Astrocyte of the spinal cord (primary cell): ENCODE measurements at regions not wholly inside any gene's neighbourhood (a gene's known extent, or its start where the extent isn't known, plus 50 kb on each side); places are given as distances from the start of the nearest gene placed in this dataset.

Source experiments
- DNase-seq: peaks from one replicate; pipeline ENCODE4 v3.0.0; 2011; ENCODE audit warnings: low read depth, low spot score
- H3K4me3 ChIP-seq: 2 replicates; pipeline ENCODE4 v1.5.1; 2011; ENCODE audit warnings: low read depth, mild to moderate bottlenecking, low read length, moderate library complexity
- in situ Hi-C: cut with HindIII; loops from 2 replicates; pipeline ENCODE4 v1.10.0; 2017; ENCODE audit warnings: low sequenced_read_pairs
- TF ChIP-seq, protein P1 (sequence below): IDR thresholded peaks from 2 replicates; pipeline ENCODE4 v1.5.1; 2012; ENCODE audit warnings: low read depth, mild to moderate bottlenecking, low read length, inconsistent platforms

- in situ Hi-C loops: no loop called here
- H3K4me3 ChIP-seq: no peak overlapping the region
- TF ChIP-seq, protein P1, sequence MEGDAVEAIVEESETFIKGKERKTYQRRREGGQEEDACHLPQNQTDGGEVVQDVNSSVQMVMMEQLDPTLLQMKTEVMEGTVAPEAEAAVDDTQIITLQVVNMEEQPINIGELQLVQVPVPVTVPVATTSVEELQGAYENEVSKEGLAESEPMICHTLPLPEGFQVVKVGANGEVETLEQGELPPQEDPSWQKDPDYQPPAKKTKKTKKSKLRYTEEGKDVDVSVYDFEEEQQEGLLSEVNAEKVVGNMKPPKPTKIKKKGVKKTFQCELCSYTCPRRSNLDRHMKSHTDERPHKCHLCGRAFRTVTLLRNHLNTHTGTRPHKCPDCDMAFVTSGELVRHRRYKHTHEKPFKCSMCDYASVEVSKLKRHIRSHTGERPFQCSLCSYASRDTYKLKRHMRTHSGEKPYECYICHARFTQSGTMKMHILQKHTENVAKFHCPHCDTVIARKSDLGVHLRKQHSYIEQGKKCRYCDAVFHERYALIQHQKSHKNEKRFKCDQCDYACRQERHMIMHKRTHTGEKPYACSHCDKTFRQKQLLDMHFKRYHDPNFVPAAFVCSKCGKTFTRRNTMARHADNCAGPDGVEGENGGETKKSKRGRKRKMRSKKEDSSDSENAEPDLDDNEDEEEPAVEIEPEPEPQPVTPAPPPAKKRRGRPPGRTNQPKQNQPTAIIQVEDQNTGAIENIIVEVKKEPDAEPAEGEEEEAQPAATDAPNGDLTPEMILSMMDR: no peak
Observed at GRCh38 chr6:105896821-105897095, 189.4 kb upstream of the PRDM1 start.

DNA sequence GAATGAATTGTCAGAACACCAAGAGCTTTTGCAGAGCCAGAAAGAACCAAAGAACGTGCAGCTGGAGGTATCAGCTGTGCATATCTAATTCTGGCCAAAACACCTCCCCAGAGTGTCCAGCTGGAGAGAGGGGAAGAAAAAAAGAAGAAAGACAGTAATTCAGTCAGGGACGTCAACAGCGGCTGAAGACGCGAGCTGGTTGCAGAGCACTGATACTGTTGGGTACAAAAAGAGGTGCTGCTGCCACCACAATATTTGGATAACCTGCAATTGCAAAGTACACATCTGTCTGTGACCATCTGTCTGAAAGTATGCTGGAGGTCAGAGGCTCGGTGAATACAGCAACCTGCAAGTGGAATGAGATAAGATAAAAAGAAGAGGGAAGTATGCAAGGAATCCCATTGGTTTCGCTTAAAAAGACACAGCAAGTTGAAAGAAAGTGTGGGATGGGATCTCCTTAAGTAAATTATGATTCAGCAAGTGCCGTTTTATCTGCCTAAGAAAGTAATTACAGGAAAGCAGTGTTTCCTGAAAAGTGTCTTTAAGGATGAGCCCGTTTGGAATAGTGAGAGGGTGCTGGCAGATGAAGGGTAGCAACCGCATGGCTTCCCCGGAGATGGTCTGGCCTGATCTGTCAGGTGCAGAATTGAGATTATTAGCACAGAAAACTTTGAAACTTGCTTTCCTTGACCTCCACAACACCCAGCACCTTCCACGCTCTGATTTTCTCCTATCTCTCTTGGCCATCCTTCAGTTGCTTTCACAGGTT lies 189.9 kb upstream of the PRDM1 start:
- in situ Hi-C loops: no loop called here
- no peak overlapping the region for H3K4me3 ChIP-seq
- DNase-seq: no peak
- TF ChIP-seq, protein P1: no peak

More at GRCh38 chr6:105896821-105897095, 189.4 kb upstream of the PRDM1 start:
- DNase-seq: no peak

DNA sequence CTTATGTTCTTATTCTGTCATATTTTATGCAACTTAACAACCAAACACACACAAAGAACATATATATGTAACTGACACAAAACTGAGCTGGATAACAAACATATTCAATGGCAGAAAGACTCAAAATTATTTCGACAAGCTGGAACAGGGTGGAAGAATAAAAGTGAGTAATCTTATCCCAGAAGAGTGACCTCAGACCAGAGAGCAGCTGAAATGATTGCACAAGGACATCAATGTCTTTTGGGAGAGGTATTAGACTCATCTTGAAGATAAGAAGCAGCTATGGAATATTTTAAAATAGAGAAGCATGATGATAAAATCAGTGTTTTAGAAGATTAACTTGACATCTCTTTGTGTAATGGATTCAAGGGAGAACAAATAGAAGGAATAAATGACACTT lies 191.6 kb upstream of the PRDM1 start:
- in situ Hi-C loops: no loop called here
- DNase-seq: no peak
- H3K4me3 ChIP-seq: no peak overlapping the region
- TF ChIP-seq, protein P1: no peak

DNA sequence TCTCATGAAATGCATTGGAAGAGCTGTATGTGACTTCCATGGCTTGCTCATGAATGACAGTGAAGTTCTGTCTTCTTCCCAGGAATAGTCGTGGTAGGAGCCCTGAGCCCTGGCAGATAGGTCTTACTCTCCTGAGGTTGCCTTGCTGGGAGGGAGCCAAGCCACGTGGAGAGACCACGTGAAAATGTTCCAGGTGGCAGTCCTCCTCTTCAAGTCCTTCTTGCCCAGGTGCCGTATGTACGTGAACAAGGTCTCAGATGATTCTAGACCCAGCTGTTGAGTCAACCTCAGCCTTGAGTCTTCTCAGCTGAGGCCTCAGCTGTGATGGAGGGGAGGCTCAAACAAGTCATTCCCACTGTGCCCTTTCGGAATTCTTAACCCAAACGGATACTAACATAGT lies 192.4 kb upstream of the PRDM1 start:
- TF ChIP-seq, protein P1: no peak
- no peak overlapping the region for H3K4me3 ChIP-seq
- in situ Hi-C loops: no loop called here
- DNase-seq: no peak

- no peak for DNase-seq
- in situ Hi-C loops: no loop called here
Observed at GRCh38 chr6:105892577-105893262, 193.4 kb upstream of the PRDM1 start.

GRCh38 chr6:105890521-105891244 lies 195.5 kb upstream of the PRDM1 start:
- TF ChIP-seq, protein P1: no peak
- in situ Hi-C loops: no loop called here
- no peak for DNase-seq
- H3K4me3 ChIP-seq: no peak overlapping the region

More at GRCh38 chr6:105892577-105893262, 193.4 kb upstream of the PRDM1 start:
- TF ChIP-seq, protein P1: no peak
- no peak overlapping the region for H3K4me3 ChIP-seq
